ENCODE measurements at regions not wholly inside any gene's neighbourhood (a gene's known extent, or its start where the extent isn't known, plus 50 kb on each side); places are given as distances from the start of the nearest gene placed in this dataset.

DNA sequence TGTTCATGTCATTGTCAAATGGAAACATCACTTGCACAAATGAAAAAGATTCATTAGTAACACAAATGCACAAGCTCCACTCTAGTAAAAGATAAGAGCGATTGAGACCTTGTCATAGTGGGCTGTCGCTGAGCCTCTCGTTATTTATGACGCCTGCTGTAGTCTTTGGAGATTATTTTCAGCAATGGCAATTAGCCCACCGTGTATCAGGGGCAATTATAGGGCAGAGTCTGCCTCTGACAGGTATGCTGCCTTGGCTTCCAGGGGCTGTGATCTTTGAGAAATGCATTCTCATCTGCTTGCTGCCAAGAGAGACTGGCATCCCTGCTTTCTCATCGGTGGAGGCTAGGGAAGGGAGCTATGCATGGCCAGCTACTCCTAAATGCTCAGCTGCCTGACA, 426.8 kb upstream of the CLINT1 start:
- H3K36me3 ChIP-seq (ENCODE audit: control insufficient read depth, insufficient read depth, low read length) = no peaks in the 10 kb centered on the region
- H3K27me3 ChIP-seq (ENCODE audit: control insufficient read depth, insufficient read depth, low read length) = no peaks in the 10 kb centered on the region
- DNase-seq (ENCODE audit: low read depth) = no peak
- no peak for TF ChIP-seq CTCF (IDR thresholded peaks at IDR 0.05; ENCODE audit: insufficient read depth, low read length, poor library complexity, severe bottlenecking)
- no peak overlapping the region for H3K4me3 ChIP-seq (ENCODE audit: low read depth, low read length)

DNA sequence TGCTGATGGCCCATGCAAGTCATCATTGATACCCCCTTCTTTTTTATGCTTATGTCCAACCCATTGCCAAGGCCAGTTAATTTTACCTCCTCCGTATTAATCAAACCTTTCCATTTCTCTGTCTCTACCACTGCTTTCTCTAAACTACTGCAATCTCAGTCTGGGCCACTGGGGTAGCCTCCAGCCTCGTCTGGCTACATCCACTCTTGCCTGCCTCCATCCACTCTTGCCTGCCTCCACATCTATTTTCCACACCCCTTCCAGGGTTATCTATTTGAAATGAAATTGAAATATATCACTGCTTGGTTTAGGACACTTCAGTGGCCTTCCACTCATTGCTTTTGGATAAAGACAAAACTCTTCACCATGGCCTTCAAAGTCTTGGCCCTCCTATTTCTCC, 425.3 kb upstream of the CLINT1 start:
- DNase-seq (ENCODE audit: low read depth) = no peak
- Histone ChIP-seq H3K27me3 (ENCODE audit: control insufficient read depth, insufficient read depth, low read length) (no peaks in the 10 kb centered on the region), H3K4me3 (ENCODE audit: low read depth, low read length) (no peak overlapping the region), H3K36me3 (ENCODE audit: control insufficient read depth, insufficient read depth, low read length) (no peaks in the 10 kb centered on the region)
- TF ChIP-seq CTCF (IDR thresholded peaks at IDR 0.05; ENCODE audit: insufficient read depth, low read length, poor library complexity, severe bottlenecking) = no peak

DNA sequence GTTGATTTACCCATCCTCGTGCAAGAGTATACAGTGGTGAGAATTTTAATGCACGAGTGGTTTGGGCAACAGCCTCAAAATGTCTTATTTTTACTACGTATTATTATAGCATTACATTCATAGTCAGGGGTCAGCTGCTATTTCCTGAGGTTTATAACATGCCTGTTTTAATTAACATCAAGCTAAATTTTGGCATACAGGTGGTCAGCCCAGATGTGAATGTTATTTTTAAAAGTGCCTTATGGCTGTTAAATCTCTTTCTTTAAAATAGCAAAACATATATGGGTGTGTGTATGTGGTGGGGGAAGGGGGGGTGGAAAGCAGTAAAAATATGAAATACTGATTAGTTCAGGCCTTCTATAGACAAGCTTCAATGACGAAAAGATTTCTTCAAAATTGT, 424.5 kb upstream of the CLINT1 start:
- TF ChIP-seq CTCF (IDR thresholded peaks at IDR 0.05; ENCODE audit: insufficient read depth, low read length, poor library complexity, severe bottlenecking) = no peak
- no peak overlapping the region for H3K4me3 ChIP-seq (ENCODE audit: low read depth, low read length)
- no peaks in the 10 kb centered on the region for H3K36me3 ChIP-seq (ENCODE audit: control insufficient read depth, insufficient read depth, low read length)

GRCh38 chr5:158278216-158278925, 419.4 kb upstream of the CLINT1 start:
- H3K4me3 ChIP-seq (ENCODE audit: low read depth, low read length) = no peak overlapping the region
- DNase-seq (ENCODE audit: low read depth) = no peak
- TF ChIP-seq CTCF (IDR thresholded peaks at IDR 0.05; ENCODE audit: insufficient read depth, low read length, poor library complexity, severe bottlenecking) = no peak
- H3K36me3 ChIP-seq (ENCODE audit: control insufficient read depth, insufficient read depth, low read length) = no peaks in the 10 kb centered on the region
- no peaks in the 10 kb centered on the region for H3K27me3 ChIP-seq (ENCODE audit: control insufficient read depth, insufficient read depth, low read length)

More for the DNA sequence above, 424.5 kb upstream of the CLINT1 start:
- no peaks in the 10 kb centered on the region for H3K27me3 ChIP-seq (ENCODE audit: control insufficient read depth, insufficient read depth, low read length)
- DNase-seq (ENCODE audit: low read depth) = no peak

GRCh38 chr5:158277276-158277675, 418.3 kb upstream of the CLINT1 start:
- no peak for DNase-seq (ENCODE audit: low read depth)
- Histone ChIP-seq H3K27me3 (ENCODE audit: control insufficient read depth, insufficient read depth, low read length) (no peaks in the 10 kb centered on the region), H3K4me3 (ENCODE audit: low read depth, low read length) (no peak overlapping the region), H3K36me3 (ENCODE audit: control insufficient read depth, insufficient read depth, low read length) (no peaks in the 10 kb centered on the region)
- no peak for TF ChIP-seq CTCF (IDR thresholded peaks at IDR 0.05; ENCODE audit: insufficient read depth, low read length, poor library complexity, severe bottlenecking)

- Histone ChIP-seq H3K4me3 (ENCODE audit: low read depth, low read length) (no peak overlapping the region), H3K36me3 (ENCODE audit: control insufficient read depth, insufficient read depth, low read length) (no peaks in the 10 kb centered on the region), H3K27me3 (ENCODE audit: control insufficient read depth, insufficient read depth, low read length) (no peaks in the 10 kb centered on the region)
- no peak for TF ChIP-seq CTCF (IDR thresholded peaks at IDR 0.05; ENCODE audit: insufficient read depth, low read length, poor library complexity, severe bottlenecking)
- DNase-seq (ENCODE audit: low read depth) = no peak
Measured at GRCh38 chr5:158276692-158277091, 417.7 kb upstream of the CLINT1 start.
